ENCODE measurements at regions not wholly inside any gene's neighbourhood (a gene's known extent, or its start where the extent isn't known, plus 50 kb on each side); places are given as distances from the start of the nearest gene placed in this dataset.

DNA sequence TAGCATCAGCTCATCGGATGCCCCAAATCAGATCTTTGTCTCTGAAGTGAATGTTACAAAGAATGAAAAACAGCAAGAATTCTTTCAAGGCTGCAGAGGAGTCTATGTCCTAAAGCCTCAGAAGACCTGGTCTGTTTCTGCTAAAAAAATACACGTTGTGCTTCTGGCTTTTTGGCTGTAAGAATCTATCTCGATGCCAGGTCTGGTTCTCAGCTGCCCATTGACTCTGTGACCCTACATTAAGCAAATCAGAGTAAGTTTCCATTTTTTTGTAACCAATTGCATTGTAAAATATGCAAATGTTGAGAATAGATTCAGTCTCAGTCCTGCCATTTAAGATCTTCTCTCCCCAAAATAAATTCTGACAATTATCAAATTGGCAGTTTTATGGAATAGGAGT lies 705.4 kb downstream of the RFPL4B start:
- ChIA-PET POLR2A (no interaction called here), CTCF (no interaction called here)
- no peak for DNase-seq (ENCODE audit: low read depth, low spot score)

DNA sequence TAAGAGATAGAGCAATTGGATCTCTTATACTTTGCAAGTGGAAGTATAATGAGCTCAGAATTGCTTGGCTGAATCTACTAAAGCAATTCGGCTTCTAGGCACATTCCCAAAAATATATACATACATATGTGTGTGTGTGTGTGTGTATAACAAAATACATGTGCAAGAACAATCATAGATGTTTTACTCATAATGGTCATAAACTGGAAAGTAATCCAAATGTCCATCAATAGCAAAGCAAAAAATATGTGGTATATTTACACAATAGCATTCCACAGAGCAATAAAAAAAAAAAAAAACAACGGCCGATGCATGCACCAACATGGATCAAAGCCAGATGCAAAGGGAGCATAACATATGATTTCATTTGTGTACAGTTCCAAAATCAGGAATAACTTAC lies 707.9 kb downstream of the RFPL4B start:
- POLR2A ChIA-PET, result no interaction called here
- DNase-seq (ENCODE audit: low read depth, low spot score), result no peak
- TF ChIP-seq, protein P1, sequence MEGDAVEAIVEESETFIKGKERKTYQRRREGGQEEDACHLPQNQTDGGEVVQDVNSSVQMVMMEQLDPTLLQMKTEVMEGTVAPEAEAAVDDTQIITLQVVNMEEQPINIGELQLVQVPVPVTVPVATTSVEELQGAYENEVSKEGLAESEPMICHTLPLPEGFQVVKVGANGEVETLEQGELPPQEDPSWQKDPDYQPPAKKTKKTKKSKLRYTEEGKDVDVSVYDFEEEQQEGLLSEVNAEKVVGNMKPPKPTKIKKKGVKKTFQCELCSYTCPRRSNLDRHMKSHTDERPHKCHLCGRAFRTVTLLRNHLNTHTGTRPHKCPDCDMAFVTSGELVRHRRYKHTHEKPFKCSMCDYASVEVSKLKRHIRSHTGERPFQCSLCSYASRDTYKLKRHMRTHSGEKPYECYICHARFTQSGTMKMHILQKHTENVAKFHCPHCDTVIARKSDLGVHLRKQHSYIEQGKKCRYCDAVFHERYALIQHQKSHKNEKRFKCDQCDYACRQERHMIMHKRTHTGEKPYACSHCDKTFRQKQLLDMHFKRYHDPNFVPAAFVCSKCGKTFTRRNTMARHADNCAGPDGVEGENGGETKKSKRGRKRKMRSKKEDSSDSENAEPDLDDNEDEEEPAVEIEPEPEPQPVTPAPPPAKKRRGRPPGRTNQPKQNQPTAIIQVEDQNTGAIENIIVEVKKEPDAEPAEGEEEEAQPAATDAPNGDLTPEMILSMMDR (IDR thresholded peaks at IDR 0.05; ENCODE audit: insufficient read depth, low read length, missing control alignments), result no peak
- CTCF ChIA-PET, result no interaction called here
- H3K4me3 ChIP-seq (ENCODE audit: low read depth, low read length), result no peak overlapping the region

More for the DNA sequence above, 705.4 kb downstream of the RFPL4B start:
- TF ChIP-seq, protein P1 (IDR thresholded peaks at IDR 0.05; ENCODE audit: insufficient read depth, low read length, missing control alignments), result no peak
- no peak overlapping the region for H3K4me3 ChIP-seq (ENCODE audit: low read depth, low read length)

DNA sequence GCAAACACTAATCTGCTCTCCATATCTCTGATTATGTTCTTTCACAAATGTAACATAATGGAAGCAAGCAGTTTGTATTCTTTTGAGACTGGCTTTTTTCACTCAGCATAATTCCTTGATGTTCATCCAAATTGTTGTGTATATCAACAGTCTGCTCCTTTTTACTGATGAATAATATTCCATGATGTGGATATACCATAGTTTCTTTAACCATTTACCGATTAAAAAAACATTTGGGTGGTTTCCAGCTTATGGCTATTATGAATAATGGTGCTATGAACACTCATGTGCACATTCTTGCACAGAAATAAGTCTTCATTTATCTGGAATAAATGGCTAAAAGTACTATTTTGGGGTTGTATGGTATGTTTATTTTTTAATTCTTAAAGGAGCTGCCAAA lies 708.9 kb downstream of the RFPL4B start:
- no peak overlapping the region for H3K4me3 ChIP-seq (ENCODE audit: low read depth, low read length)
- TF ChIP-seq, protein P1 (IDR thresholded peaks at IDR 0.05; ENCODE audit: insufficient read depth, low read length, missing control alignments), result no peak
- CTCF ChIA-PET, result no interaction called here
- no peak for DNase-seq (ENCODE audit: low read depth, low spot score)
- POLR2A ChIA-PET, result interaction anchor here (0.6 kb wide), 1 partner anchor 11 kb away, joined by 5 read pairs; no protein-coding TSS in a partner anchor

DNA sequence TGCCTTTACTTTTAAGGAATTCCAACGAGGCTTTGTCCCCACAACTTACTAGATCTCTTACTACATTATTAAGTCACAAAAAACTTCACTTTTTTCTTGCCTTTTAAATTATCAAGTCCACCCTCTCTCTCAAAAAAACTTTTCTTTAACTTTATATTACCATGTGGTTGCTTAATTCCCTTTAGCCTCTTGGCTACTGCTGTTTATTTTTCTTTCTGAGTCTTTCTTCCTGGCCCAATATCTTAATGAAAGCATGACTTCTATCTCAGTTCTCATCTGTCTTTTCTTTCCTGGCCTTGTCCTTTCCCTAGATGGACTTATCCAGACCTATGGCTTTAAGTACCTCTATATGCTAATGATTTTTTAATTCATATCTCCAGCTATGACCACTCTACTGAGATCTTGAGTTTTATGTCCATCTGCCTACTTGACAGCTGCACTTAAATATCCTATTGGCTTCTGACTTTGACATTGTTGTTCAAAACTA lies 710.5 kb downstream of the RFPL4B start:
- H3K4me3 ChIP-seq (ENCODE audit: low read depth, low read length), result no peak overlapping the region
- TF ChIP-seq, protein P1 (IDR thresholded peaks at IDR 0.05; ENCODE audit: insufficient read depth, low read length, missing control alignments), result no peak
- DNase-seq (ENCODE audit: low read depth, low spot score), result no peak
- ChIA-PET POLR2A (no interaction called here), CTCF (no interaction called here)

DNA sequence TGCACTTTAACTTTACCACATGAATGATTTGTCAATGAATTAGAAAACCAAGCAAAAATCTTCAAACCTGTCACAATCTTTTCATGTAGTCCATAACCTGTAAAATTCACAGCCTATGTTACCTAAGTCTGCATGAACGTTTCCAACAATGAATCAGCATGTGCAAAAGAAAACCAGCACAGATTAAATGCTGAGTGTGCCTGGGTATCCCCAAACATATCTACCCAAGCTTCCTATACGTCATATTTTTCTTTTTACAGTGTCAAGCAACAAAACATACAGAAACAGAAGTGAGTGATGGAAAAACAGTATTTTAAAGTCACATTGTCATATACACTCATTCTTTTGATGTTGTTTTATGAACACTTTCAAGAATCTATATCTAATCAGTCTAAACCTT lies 713.5 kb downstream of the RFPL4B start:
- DNase-seq (ENCODE audit: low read depth, low spot score), result no peak
- H3K4me3 ChIP-seq (ENCODE audit: low read depth, low read length), result no peak overlapping the region
- ChIA-PET CTCF (interaction anchor here (1.3 kb wide), 1 partner anchor 10 kb away, joined by 3 read pairs; no protein-coding TSS in a partner anchor), POLR2A (no interaction called here)
- TF ChIP-seq, protein P1 (IDR thresholded peaks at IDR 0.05; ENCODE audit: insufficient read depth, low read length, missing control alignments), result no peak

DNA sequence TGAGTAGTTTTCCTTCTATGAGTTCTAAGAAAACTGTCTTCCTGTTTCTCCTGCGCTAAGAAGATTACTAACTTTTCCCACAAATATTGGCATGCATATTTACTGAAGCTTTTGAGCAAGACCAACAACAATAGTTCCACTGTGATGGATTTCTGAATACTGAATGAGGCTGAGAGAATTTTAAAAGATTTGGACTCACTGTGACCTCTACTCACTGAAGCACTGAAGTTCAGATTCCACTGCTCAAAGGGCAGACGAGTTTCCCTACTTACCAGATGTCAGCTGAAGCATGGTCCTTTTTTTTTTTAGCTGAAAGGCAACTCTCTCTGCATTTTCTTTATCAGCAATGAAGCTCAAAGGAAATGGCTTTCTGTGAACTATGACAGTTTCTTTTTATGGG lies 718.5 kb downstream of the RFPL4B start:
- H3K4me3 ChIP-seq (ENCODE audit: low read depth, low read length), result no peak overlapping the region
- DNase-seq (ENCODE audit: low read depth, low spot score), result no peak
- POLR2A ChIA-PET, result no interaction called here
- TF ChIP-seq, protein P1 (IDR thresholded peaks at IDR 0.05; ENCODE audit: insufficient read depth, low read length, missing control alignments), result no peak
- CTCF ChIA-PET, result interaction anchor here (1.3 kb wide), 1 partner anchor 19 kb away, joined by 3 read pairs; no protein-coding TSS in a partner anchor
